ENCODE measurements at regions not wholly inside any gene's neighbourhood (a gene's known extent, or its start where the extent isn't known, plus 50 kb on each side); places are given as distances from the start of the nearest gene placed in this dataset.
"Not testable (repeated sequence)": the region's sequence is repeated elsewhere in the genome, so short reads cannot be mapped to it uniquely, and the experiment has no call there.

DNA sequence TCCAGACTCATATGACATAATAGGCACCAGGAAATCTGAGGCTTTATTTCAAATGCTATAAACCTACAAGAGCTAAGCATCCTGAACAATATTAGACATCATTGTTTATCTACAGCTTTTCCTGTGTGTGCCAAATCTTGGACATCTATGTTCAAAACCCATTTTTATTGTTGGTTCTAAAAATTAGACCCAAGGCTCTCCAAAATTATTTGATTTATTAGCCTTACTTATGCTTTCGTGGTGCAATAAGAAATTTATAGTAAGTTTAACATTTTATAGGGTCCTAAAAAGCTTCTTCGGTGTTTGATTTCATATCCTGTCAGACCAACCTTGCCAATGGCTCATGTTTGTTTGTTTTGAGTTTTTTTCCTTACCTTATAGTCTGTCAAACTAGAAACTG lies 1014.5 kb upstream of the MANEA start:
- Histone ChIP-seq H3K27me3 (replicated peaks) (no peaks in the 10 kb centered on the region), H3K36me3 (replicated peaks) (no peaks in the 10 kb centered on the region), H3K27ac (no peak overlapping the region), H3K4me3 (ENCODE audit: low read depth, low read length) (no peak overlapping the region)
- TF ChIP-seq CTCF (IDR thresholded peaks at IDR 0.05; ENCODE audit: low read depth, low read length, missing control alignments): no peak
- no peak for DNase-seq
- in situ Hi-C loops (cut with HindIII; ENCODE audit: low pct_ligation_motif_present, low sequenced_read_pairs): no loop called here

GRCh38 chr6:94559829-94560537 lies 1017.4 kb upstream of the MANEA start:
- no peak for DNase-seq
- no peak for TF ChIP-seq CTCF (IDR thresholded peaks at IDR 0.05; ENCODE audit: low read depth, low read length, missing control alignments)
- H3K27me3 ChIP-seq (replicated peaks): no peaks in the 10 kb centered on the region
- in situ Hi-C loops (cut with HindIII; ENCODE audit: low pct_ligation_motif_present, low sequenced_read_pairs): no loop called here
- no peak overlapping the region for H3K4me3 ChIP-seq (ENCODE audit: low read depth, low read length)
- H3K27ac ChIP-seq: no peak overlapping the region
- H3K36me3 ChIP-seq (replicated peaks): no peaks in the 10 kb centered on the region

GRCh38 chr6:94557207-94557606 lies 1020.1 kb upstream of the MANEA start:
- in situ Hi-C loops (cut with HindIII; ENCODE audit: low pct_ligation_motif_present, low sequenced_read_pairs); H3K27ac ChIP-seq; DNase-seq; H3K36me3 ChIP-seq (replicated peaks); H3K4me3 ChIP-seq (ENCODE audit: low read depth, low read length); H3K27me3 ChIP-seq (replicated peaks): not testable (repeated sequence)

- H3K4me3 ChIP-seq (ENCODE audit: low read depth, low read length): no peak overlapping the region
- DNase-seq: no peak
- TF ChIP-seq CTCF (IDR thresholded peaks at IDR 0.05; ENCODE audit: low read depth, low read length, missing control alignments): no peak
- no peaks in the 10 kb centered on the region for H3K36me3 ChIP-seq (replicated peaks)
- H3K27me3 ChIP-seq (replicated peaks): no peaks in the 10 kb centered on the region
- in situ Hi-C loops (cut with HindIII; ENCODE audit: low pct_ligation_motif_present, low sequenced_read_pairs): no loop called here
- H3K27ac ChIP-seq: no peak overlapping the region
These were observed 1029.1 kb upstream of the MANEA start for GRCh38 chr6:94548201-94548600.

- no peaks in the 10 kb centered on the region for H3K27me3 ChIP-seq (replicated peaks)
- no peak for TF ChIP-seq CTCF (IDR thresholded peaks at IDR 0.05; ENCODE audit: low read depth, low read length, missing control alignments)
- H3K27ac ChIP-seq: no peak overlapping the region
- DNase-seq: no peak
- H3K4me3 ChIP-seq (ENCODE audit: low read depth, low read length): no peak overlapping the region
- in situ Hi-C loops (cut with HindIII; ENCODE audit: low pct_ligation_motif_present, low sequenced_read_pairs): no loop called here
- no peaks in the 10 kb centered on the region for H3K36me3 ChIP-seq (replicated peaks)
These were observed 1041.5 kb upstream of the MANEA start for GRCh38 chr6:94535798-94536197.

- in situ Hi-C loops (cut with HindIII; ENCODE audit: low pct_ligation_motif_present, low sequenced_read_pairs): no loop called here
- Histone ChIP-seq H3K4me3 (ENCODE audit: low read depth, low read length) (no peak overlapping the region), H3K27me3 (replicated peaks) (no peaks in the 10 kb centered on the region), H3K27ac (no peak overlapping the region), H3K36me3 (replicated peaks) (no peaks in the 10 kb centered on the region)
- no peak for DNase-seq
- TF ChIP-seq CTCF (IDR thresholded peaks at IDR 0.05; ENCODE audit: low read depth, low read length, missing control alignments): no peak
These were observed 1065.7 kb upstream of the MANEA start for GRCh38 chr6:94511502-94512088.

Data from brain microvascular endothelial cell (primary cell).